ENCODE measurements at regions not wholly inside any gene's neighbourhood (a gene's known extent, or its start where the extent isn't known, plus 50 kb on each side); places are given as distances from the start of the nearest gene placed in this dataset.

DNA sequence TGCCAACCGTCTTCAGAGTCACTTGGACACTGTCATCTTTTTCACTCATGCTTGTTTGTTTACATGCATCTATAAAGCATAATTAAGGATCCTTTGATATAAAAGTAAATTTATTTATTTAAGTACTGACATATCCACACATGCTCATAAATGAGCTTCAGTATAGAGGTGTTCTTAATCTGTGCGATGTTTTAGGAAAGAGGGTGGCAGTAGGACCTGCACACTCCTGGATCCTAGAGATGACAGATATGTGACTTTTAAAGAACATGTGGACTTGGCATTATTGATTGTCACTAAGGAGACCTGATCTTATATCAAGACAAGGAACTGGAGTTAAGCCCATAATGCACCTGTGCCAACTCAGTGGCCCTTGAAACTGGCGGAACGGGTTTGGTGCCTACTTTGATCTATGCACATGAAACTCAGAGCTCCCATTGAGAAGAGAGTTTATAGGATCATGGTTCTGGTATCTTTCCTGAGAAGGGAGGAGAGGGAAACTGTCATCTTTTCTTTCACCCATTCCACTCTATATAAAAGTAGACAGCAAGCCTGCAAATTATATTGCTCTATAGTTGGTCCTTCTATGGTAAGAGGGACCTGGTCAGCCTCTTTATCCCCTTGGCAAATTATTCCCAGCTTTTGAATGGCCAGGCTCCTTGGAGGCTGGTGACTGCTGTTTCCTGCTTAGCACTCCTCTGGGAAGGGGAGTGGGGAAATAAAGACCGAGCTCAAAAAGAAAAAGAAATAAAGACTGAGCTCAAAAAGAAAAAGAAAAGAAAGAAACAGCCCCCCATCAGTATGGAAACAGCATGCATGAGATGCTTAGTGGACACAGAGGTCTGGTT, 57.8 kb upstream of the LIFR start:
- H3K27me3 ChIP-seq (replicated peaks; ENCODE audit: insufficient read depth): no peaks in the 10 kb centered on the region
- H3K4me3 ChIP-seq: no peak overlapping the region
- intact Hi-C loops (cut with DNase I): no loop called here
- peak; percentile 91 for DNase-seq (ENCODE audit: low spot score)
- peaks cover 8% of the 10 kb centered on the region for H3K4me1 ChIP-seq (replicated peaks)
- peak; percentile 88 for TF ChIP-seq POLR2AphosphoS5 (IDR thresholded peaks at IDR 0.05)
- TF ChIP-seq POLR2A (IDR thresholded peaks at IDR 0.05): no peak
- TF ChIP-seq, protein P1, sequence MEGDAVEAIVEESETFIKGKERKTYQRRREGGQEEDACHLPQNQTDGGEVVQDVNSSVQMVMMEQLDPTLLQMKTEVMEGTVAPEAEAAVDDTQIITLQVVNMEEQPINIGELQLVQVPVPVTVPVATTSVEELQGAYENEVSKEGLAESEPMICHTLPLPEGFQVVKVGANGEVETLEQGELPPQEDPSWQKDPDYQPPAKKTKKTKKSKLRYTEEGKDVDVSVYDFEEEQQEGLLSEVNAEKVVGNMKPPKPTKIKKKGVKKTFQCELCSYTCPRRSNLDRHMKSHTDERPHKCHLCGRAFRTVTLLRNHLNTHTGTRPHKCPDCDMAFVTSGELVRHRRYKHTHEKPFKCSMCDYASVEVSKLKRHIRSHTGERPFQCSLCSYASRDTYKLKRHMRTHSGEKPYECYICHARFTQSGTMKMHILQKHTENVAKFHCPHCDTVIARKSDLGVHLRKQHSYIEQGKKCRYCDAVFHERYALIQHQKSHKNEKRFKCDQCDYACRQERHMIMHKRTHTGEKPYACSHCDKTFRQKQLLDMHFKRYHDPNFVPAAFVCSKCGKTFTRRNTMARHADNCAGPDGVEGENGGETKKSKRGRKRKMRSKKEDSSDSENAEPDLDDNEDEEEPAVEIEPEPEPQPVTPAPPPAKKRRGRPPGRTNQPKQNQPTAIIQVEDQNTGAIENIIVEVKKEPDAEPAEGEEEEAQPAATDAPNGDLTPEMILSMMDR (IDR thresholded peaks at IDR 0.05): no peak
- H3K27ac ChIP-seq: peak overlapping the region; percentile 73 to 78
- H3K36me3 ChIP-seq: no peaks in the 10 kb centered on the region
- 40% methylated on average over 5 of the region's 5 CpGs for WGBS
- no peaks in the 10 kb centered on the region for H3K9me3 ChIP-seq

DNA sequence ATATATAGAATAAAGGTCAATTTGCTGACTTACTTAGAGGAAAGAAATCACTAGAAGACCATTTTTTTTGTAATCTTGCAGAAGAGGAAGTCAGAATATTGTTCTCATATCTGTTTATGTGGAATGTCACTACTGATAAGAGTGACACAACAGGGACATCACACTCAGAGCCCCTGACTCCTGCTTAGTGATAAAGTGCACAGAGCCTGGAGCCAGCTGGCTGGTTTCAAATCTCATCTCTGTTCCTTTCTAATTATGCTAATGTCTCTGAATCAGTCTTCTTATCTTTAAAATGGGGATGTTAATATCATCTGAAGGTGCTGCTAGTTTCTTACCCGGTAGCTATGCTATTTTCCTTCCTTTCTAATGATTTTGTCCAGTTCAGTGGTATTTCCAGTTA, 58.6 kb upstream of the LIFR start:
- TF ChIP-seq POLR2A (IDR thresholded peaks at IDR 0.05) (no peak), POLR2AphosphoS5 (IDR thresholded peaks at IDR 0.05) (no peak)
- TF ChIP-seq, protein P1 (IDR thresholded peaks at IDR 0.05): no peak
- Histone ChIP-seq H3K27ac (peak overlapping the region; percentile 73 to 78), H3K4me1 (replicated peaks) (peaks cover 8% of the 10 kb centered on the region), H3K27me3 (replicated peaks; ENCODE audit: insufficient read depth) (no peaks in the 10 kb centered on the region), H3K9me3 (no peaks in the 10 kb centered on the region), H3K4me3 (no peak overlapping the region), H3K36me3 (no peaks in the 10 kb centered on the region)
- WGBS: 91% methylated on average over 1 of the region's 1 CpG
- DNase-seq (ENCODE audit: low spot score): no peak
- intact Hi-C loops (cut with DNase I): no loop called here

DNA sequence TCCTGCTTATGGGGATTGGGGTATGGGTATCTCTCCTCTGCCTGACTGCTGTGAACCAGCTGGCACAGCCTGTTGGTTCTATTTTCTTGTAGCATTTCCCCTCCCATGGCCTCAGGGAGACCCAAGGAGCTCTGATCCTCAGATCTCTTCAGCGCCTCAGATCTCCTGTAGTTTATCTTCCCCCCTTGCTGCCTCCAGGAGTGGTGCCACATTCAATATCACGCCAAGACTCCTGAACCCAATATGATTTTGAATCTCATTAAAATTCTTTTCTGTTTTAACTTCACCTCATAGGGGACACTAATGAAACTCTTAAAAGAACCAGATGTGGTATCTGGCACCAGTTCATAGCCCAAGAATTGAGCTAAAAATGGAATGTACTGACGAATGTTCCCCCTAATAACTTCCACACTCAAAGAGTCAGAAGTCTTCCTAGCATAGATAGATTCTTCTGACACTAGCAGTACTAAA, 59.6 kb upstream of the LIFR start:
- intact Hi-C loops (cut with DNase I): no loop called here
- no peak overlapping the region for H3K4me3 ChIP-seq
- no peaks in the 10 kb centered on the region for H3K27me3 ChIP-seq (replicated peaks; ENCODE audit: insufficient read depth)
- no peaks in the 10 kb centered on the region for H3K9me3 ChIP-seq
- H3K27ac ChIP-seq: peak overlapping the region in 1 of 2 donors; percentile 78
- no peak for DNase-seq (ENCODE audit: low spot score)
- no peaks in the 10 kb centered on the region for H3K36me3 ChIP-seq
- H3K4me1 ChIP-seq (replicated peaks): peaks cover 8% of the 10 kb centered on the region
- no peak for TF ChIP-seq POLR2AphosphoS5 (IDR thresholded peaks at IDR 0.05)
- TF ChIP-seq, protein P1 (IDR thresholded peaks at IDR 0.05): no peak
- TF ChIP-seq POLR2A (IDR thresholded peaks at IDR 0.05): no peak
- 26% methylated on average over 3 of the region's 3 CpGs for WGBS

DNA sequence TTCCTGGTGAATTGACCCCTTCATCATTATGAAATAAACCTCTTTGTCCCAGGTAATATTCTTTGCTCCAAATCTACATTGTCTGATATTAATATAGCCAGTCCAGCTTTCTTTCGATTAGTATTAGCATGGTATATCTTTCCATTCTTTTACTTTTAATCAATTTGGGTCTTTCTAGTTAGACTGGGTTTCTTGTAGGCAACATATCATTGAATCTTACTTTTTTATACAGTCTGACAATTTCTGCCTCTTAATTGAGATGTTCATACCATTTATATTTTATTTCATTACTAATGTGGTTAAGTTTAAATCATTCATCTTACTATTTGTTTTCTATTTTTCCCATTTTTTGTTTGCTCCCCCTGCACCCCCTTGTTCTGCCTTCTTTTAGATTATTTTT, 61.7 kb upstream of the LIFR start:
- H3K4me1 ChIP-seq (replicated peaks): peaks cover 8% of the 10 kb centered on the region
- no peak for TF ChIP-seq POLR2AphosphoS5 (IDR thresholded peaks at IDR 0.05)
- TF ChIP-seq, protein P1 (IDR thresholded peaks at IDR 0.05): no peak
- no peak for TF ChIP-seq POLR2A (IDR thresholded peaks at IDR 0.05)
- intact Hi-C loops (cut with DNase I): no loop called here

DNA sequence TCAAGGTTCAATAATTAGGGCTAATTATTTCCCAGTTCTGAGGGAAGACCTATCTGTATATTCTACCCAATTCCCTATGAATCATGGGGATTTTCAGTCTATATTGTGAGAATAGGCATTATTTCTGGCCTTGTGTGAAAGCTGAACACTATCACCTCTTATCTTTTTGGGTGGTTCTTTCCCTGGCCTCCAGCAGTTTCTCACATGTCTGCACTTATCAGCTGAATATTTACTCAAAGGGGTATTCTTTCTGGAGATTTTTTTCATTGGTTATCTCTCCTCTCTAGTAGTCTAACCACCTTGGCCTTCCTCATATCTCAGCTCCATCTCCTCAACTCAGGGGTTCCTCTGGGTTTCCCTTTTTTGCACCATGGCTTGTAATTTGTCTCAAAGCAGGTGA, 64.9 kb upstream of the LIFR start:
- H3K36me3 ChIP-seq: no peaks in the 10 kb centered on the region
- H3K4me1 ChIP-seq (replicated peaks): no peaks in the 10 kb centered on the region
- H3K4me3 ChIP-seq: no peak overlapping the region
- no peaks in the 10 kb centered on the region for H3K27me3 ChIP-seq (replicated peaks; ENCODE audit: insufficient read depth)
- no peak for DNase-seq (ENCODE audit: low spot score)
- no peak for TF ChIP-seq POLR2A (IDR thresholded peaks at IDR 0.05)
- TF ChIP-seq, protein P1 (IDR thresholded peaks at IDR 0.05): no peak
- no peaks in the 10 kb centered on the region for H3K9me3 ChIP-seq
- H3K27ac ChIP-seq: no peak overlapping the region
- intact Hi-C loops (cut with DNase I): no loop called here

More for the DNA sequence above, 61.7 kb upstream of the LIFR start:
- Histone ChIP-seq H3K36me3 (no peaks in the 10 kb centered on the region), H3K27me3 (replicated peaks; ENCODE audit: insufficient read depth) (no peaks in the 10 kb centered on the region), H3K9me3 (no peaks in the 10 kb centered on the region), H3K4me3 (no peak overlapping the region), H3K27ac (no peak overlapping the region)
- no peak for DNase-seq (ENCODE audit: low spot score)
- WGBS: 97% methylated on average over 1 of the region's 1 CpG
